HG02678 (cell line): ENCODE measurements at regions not wholly inside any gene's neighbourhood (a gene's known extent, or its start where the extent isn't known, plus 50 kb on each side); places are given as distances from the start of the nearest gene placed in this dataset.
"Not testable (repeated sequence)": the region's sequence is repeated elsewhere in the genome, so short reads cannot be mapped to it uniquely, and the experiment has no call there.

Experiments used
- ATAC-seq: cut with Tn5 transposase; IDR thresholded peaks from one replicate; pipeline ENCODE4 v1.9.1; 2021; ENCODE audit warnings: mild to moderate bottlenecking, moderate library complexity; ENCODE audit not compliant: unreplicated experiment

DNA sequence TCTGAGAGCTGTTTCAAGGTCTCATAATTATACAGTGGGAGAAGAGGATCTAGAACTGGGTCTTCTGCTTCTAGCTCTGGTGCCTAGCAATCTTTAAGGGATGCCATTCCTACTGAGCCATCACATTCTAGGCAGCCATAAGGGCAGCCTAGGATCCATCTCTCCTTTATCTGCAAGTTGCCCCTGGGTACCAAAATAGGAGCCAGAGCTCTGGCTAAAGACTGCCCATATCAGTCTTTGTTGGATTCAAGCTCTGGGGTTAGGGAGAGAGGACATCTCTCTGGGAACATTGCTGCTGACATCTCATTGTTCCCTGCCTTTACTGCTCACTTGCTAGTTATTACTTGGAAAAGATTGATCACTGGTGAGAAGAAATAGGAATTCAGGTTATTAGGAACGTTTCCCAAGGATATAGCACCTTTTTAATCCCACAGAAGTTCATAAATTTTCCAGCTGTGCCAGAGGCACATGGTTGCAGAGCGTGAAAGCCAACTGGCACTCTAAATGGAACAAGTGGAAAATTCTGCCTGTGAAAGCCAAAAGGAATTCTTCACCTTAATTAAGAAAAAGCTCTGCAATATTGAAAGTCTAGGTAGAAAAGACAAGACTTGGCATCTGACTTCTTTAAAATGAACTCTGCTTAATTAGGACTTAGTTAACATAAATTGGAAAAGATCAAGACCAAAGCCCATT lies 102.2 kb downstream of the CDC42EP3 start:
- ATAC-seq, result no peak

DNA sequence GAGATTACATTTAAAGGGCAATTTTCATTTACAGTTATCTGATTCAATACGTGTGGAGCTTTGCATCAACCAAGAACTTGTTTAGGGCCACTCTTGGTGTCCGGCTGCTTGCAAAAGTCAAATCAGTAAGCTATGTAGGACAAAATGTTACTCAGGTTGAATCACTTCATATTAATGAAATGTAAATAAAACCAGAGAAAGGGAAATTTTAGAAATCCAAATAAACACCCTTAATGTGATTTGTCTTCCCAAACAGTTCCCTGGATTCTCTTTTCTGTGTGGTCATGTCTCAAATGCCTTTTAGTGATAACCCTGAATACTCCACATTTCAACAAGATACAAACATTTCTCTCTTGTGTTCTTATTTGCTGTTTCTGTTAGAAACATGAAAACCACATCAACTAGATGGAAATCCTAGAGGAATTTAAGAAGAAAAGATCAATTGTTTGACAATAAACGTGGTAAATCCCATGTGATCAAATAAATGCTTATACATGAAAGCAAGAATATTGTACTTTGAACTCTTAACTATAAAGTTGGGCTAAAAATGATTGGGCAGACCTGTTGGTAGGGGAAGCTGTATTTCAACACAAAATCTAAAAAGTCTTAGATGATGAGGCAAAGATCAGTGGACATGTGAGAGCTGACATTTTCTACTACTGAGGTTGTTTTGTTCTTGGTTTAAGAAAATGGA lies 101.3 kb downstream of the CDC42EP3 start:
- ATAC-seq, result no peak

DNA sequence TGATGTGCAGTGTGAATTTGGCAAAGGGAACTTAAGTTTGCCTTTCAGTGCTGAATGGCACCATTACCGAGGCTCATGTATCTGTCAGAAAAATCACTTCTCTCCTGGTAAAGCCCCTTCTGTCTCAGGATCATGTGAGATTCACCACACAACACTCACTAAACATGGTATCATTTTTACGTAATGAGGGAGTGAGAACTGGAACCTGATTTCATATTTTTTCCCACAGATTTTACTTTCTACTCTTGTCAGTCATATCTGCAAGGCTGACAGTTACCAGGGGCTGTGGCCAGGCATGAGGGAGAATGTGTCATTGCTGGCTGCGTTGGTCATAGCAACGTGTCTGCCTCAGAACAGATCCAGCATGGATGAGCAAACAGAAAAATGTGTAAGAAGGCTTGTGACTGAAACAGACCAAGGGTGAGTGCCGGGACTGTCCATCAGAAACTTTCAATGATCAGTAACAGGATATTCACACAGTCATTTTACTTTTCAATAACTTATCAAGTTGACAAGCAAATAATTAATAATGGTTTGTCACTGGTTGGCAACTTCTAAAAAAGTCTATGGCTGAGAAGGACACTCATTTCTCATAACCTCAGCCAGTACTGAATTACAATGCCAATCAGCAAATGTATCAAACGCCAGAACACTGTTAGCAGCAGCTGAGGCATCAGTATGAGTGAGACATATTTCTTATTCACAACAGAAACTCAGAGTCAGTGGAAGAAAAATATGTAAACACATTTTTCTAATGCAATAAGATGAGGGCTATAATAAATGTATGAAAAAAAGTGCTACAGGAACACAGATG lies 100.5 kb downstream of the CDC42EP3 start:
- peak; percentile 77 for ATAC-seq

DNA sequence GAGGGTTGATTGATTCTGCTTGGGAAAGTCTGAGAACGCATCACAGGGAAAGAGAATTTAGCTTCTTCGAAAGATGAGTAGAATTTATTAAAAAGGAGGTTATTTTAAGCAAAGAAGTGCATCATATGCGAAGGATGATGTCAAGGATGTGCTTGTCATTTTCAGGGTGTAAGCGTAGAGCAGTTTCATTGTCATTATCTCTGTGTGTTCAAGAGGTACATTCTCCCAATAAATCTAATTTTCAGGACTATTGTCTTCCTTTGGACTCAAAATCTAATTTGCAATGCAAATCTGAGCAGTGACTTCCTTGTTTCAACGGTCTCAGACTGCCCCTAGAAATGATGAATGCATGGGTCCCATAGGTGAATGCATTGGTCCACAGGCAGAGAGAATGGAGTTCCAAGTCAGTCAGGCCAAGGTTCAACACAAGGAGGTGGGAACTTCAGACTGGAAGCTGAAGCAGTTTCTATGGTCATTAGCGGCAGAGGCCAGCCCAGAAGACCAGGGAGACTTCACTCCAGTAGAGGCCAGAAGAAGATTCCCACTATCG lies 99.8 kb downstream of the CDC42EP3 start:
- ATAC-seq, result no peak

DNA sequence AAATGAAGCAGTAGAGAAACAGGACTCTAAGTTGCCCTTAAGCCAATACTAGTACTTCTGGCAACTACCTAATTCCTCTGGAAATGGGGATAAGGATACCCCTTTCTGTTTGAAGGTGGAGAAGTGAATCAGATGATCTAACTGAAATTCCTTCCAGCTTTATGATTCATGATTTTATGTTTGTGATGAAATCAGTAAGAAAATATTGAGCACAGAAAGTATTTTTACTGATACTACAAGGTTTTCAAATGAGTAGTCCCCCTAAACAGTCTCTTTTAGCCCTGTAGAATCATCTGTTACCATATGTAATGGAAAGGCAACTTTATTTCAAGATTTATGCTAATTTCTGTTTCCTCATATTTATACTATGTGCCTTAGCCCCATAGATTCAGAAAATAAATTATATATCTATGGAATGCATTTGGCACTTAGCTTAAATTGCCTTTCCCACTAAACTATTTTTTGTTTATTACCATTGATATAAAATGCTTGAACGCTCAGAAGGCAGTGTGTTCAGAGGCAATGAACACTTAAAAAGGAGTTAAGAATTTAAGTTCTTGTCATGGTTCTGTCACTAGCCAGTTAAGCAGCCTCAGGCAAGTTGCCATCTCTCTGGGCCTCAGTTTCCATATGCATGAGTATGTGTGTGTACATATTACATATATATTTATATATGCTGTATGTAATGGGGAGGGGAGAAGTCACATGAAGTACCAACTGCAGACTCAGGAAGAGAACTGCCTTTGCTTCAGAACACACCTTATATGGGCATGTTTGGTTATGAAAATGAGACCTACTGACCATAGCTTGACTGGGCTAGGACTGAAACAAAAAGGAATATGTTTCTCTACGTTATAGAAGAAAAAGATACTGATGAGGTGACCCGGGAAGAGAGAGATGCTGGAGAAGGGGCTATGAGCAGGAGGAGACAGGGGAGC lies 97.7 kb downstream of the CDC42EP3 start:
- peak; percentile 62 for ATAC-seq

DNA sequence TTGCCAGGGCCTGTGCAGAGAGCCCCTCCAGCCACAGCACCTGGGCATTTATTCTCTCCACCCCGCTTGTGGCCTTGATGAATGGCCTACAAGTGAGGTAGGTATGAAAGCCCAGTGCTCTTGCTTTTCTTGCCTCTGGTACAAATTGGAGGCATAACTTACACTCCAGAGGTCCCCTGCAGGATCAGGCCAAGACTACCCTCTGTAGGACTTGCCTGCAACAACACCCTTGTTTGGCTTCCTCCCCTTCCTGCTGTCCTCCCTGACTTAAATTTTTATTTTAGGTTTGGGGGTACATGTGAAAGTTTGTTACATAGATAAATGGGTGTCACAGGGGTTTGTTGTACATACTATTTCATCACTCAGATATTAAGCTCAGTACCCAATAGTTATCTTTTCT lies 95.7 kb downstream of the CDC42EP3 start:
- ATAC-seq, result no peak

DNA sequence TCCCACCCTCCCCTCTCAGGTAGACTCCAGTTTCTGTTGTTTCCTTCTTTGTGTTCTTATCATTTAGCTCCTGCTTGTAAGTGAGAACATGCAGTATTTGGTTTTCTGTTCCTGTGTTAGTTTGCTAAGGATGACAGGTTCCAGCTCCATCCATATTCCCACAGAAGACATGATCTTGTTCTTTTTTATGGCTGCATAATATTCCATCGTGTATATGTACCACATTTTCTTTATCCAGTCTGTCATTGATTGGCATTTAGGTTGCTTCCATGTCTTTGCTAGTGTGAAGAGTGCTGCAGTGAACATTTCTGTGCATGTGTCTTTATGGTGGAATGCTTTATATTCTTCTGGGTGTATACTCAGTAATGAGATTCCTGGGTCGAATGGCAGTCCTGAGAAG lies 95.2 kb downstream of the CDC42EP3 start:
- ATAC-seq, result not testable (repeated sequence)

DNA sequence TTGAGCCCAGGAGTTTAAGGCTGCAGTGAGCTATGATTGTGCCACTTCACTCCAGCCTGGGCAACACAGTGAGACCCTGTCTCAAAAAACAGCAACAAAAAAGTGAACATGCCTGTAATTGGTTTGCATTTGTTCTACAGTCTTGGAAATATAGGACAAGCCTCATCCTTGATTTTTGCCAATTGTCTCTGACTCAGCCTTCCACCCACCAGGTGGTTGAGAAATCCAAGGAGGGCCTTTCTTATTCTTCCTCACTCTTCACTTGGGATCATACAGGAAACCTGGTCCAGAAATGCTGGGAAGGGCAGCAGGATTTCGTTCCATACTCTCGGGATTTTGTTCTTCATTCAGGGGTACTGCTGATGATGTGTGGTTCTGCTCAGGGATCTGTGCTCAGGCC lies 94.6 kb downstream of the CDC42EP3 start:
- ATAC-seq, result no peak

DNA sequence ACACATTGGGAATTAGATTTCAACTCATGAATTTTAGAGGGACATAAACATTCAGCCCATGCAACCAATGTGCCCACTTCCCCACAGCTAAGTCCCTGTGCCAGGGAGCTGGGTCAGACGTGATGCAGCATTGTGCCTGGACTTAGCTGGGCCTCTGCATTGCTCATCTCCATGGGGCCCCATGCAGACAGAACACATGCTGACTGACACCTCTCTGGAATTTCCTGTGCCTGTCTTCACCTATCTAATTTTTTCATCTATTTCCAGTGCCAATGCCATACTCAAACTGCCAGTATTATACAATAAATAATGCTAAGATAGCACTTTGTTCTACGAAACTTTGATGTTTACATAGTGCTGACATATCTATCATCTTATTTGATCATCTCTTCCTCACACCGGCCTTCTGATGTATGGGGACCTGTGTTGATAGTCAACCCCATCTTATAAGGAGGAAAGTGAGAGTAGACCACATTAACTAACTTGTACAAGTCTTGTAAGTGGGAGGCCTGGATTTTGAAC lies 92.2 kb downstream of the CDC42EP3 start:
- ATAC-seq, result no peak

DNA sequence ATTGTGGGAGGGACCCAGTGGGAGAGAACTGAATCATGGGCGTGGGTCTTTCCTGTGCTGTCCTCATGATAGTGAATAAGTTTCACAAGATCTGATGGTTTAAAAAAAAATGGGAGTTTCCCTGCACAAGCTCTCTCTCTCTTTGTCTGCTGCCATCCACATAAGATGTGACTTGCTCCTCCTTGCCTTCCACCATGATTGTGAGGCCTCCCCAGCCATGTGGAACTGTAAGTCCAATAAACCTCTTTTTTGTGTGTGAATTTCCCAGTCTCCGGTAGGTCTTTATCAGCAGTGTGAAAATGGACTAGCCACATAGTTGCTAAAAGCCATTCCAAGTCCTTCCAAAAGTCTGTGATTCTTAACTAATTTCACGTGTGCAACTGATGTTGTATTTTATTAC lies 91.5 kb downstream of the CDC42EP3 start:
- not testable (repeated sequence) for ATAC-seq

DNA sequence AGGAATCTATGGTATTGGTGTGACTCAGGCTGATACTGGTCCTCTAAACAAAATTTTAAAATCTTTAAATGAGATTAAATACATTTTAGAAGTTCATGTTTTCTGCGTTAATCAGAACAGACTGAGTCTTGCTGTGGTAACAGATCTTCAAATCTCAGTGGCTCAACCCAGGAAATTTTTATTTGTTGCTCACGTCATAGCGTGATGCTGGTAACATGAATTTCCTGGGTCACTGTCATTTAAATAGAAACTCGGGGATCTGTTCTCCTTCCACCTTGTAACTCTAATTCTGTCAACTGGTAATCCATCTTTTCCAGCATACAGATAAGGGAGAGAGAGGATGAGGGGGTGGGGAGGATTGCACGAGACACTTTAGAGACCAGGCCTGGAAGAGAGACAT lies 90.0 kb downstream of the CDC42EP3 start:
- no peak for ATAC-seq

DNA sequence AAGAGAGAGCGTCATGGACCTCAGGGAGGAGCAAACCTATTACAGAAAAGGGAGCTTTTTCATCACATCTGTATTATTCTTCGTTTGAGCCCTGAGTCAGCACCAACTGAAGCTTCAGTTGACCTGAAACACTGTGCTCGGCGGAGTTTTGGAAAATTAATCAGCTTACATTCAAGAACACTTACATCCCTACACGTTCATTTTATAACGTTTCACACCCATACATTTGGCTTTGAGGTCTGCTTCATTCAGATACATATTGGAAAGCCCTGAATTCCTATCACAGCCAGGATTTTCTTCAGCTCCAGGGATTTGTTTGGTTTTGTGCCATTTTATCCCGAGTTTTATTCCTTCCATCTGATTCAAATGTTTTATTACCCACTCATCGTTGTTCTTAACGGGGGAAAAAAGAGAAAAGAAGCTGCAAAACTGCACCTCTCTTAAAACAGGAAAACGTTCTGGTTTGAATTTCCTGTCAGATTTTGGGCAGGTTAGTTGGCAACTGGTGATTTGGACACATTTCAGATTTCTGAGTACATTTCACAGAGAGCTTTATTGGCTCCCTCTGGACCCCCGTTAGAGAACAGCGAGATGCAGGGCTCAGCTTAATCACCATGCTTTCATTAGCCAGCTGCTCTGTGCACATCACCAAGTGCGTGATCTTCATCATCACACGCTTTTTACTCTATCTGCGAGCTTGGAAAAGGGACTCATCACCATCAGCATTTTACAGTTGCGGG lies 88.8 kb downstream of the CDC42EP3 start:
- ATAC-seq, result no peak

DNA sequence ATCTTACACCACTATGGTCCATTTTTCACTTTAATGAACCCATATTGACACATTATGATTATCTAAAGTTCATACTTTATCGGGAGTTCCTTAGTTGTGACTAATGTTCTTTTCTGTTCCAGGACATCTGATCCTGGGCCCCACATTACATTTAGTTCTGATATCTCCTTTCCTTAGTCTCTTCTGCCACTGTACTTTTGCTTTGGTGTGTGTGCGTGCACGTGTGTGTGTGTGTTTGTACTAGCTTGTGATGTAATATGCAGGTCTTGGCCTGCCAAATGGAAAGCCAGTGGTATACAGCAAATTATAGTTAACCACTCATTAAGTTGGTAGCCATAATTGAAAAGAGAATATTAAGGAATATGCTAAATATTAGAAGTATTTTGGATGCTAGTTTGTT lies 88.0 kb downstream of the CDC42EP3 start:
- no peak for ATAC-seq

DNA sequence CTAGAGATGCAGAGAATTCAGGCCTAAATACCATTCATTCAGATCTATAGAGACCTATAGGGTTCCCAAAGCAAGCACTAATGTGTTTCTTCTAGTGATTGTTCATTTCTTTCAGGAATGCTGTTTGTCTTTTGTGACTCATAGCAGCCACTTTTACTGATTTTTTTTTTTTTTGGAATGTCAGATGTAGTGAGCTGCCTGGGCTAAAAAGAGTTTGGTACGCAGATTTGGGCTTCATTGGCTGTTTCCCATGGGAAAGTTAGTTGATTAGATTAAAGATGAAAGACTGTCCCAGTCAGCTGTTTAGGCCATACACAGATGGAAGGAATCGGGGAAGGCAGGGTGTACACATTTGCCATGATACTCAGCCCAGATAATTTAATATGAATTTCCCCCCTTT lies 87.6 kb downstream of the CDC42EP3 start:
- no peak for ATAC-seq

DNA sequence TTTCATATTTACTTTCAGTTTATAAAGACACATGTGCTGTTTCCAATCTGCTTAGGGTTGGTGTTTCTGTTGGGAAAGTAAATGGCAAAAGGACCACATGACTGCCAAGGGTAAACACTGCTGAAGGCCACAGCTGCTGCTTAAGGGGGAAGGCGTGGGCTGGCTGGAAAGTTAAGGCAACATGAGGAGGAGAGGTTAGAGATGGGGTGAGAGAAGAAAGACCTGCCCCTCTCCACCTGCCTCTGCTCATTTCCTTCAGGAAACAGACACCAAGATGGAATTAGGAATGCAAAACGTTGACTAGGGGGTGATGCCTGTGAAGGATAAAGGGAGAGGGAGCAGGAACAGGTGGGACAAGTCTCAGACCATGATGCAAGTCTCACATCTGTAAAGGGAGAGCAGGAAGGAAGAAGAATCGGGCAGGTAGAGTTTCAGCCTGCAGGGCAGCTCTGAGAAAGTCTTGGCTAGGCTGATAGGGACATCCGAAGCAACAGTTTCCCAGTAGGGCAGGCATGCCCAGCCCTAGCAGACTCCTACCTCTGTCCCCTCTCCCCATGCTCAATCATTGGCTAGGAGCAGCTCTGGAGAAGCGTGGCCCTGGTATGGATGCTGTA lies 86.0 kb downstream of the CDC42EP3 start:
- peak; percentile 40 for ATAC-seq

DNA sequence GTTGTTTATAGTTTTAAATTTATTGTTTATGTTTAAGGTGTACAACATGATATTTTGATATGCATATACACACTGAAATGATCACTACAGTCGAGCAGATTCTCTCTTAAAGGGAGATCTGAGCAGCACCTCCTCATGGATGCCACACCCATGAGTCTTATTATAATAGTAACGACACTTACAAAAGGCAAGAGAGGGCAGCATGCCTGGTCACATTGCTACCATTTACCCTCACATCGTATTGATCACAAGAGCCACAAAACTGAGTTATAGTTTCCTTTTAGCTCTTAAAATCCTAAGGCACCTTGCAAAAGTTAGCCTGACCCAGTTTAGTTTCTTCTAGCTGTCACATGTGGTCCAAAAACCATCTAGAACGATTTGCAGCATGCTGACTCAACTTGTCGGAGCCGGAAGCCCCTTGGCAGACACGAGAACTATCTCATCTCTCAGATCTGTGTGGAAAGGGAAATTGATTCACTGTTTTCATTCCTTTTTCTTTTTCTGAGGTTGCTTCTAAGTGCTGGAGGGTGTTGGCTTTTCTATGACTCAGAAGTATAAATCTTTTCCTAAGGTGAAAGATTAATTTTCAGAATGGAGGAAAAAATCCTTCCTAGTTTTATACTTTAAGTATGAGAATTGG lies 85.3 kb downstream of the CDC42EP3 start:
- peak; percentile 37 for ATAC-seq

DNA sequence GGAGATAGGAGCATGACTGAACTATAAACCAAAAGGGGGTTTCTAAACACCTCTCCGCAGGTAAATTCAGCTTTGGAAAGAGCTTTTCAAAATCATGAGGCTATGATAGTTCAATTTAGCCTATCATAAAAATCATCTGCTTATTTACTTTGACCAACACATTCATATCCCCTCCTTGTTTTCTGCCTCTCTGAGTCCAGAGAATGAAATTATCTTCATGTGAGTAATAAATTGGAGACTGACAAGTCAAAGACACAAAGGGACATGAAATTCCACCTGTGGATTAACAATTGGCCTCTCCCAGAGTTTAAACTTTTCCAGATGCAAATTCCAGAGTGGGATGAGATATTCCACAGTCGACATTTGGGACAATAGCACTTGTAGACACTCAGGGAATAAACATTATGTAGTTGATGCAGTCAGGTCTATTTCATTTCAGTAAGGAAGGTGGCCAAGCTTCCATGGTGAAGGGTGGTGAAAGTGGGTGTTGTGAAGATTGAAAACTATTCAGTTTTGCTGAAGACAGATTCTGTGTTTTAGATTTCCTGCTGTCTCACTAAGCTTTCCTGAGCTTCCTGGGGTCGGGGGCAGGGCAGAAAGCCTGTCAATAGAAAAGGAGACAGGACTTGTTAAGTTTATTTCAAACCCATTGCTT lies 84.7 kb downstream of the CDC42EP3 start:
- no peak for ATAC-seq

DNA sequence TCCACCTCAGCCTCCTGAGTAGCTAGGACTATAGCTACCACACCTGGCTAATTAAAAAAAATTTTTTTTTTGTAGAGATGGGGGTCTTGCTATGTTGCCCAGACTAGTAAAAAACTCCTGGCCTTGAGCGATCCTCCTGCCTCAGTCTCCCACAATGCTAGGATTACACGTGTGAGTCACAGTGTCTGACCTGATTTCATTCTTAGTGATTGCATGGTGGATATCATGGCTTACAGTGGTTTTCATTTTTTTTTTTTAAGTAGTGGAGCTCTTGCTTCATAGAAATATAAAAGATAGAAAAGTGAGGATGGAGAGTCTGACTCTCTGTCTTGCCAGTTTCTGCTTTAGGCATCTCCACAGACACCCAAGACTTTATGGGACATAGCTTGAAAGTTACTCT lies 83.6 kb downstream of the CDC42EP3 start:
- ATAC-seq, result no peak
